ENCODE measurements at regions not wholly inside any gene's neighbourhood (a gene's known extent, or its start where the extent isn't known, plus 50 kb on each side); places are given as distances from the start of the nearest gene placed in this dataset.

GRCh38 chr16:79656553-79657115 lies 56.1 kb upstream of the MAF start:
- no peak for DNase-seq (ENCODE audit: low read depth in 3 of 3, low spot score in 2 of 3)

GRCh38 chr16:79653373-79653891 lies 52.9 kb upstream of the MAF start:
- no peak for DNase-seq (ENCODE audit: low read depth in 3 of 3, low spot score in 2 of 3)

- DNase-seq (ENCODE audit: low read depth in 3 of 3, low spot score in 2 of 3), result no peak
Measured at GRCh38 chr16:79651363-79651762, 50.8 kb upstream of the MAF start.

Measured in right renal cortex interstitium (tissue), 3 donors.